Activated naive CD4-positive, alpha-beta T cell treated with Interleukin-2 at 50 U/mL for 16 hours (primary cell): ENCODE measurements at regions not wholly inside any gene's neighbourhood (a gene's known extent, or its start where the extent isn't known, plus 50 kb on each side); places are given as distances from the start of the nearest gene placed in this dataset.
"Not testable (repeated sequence)": the region's sequence is repeated elsewhere in the genome, so short reads cannot be mapped to it uniquely, and the experiment has no call there.

Source experiments
- DNase-seq: peaks from one replicate; pipeline ENCODE4 v3.0.0-alpha.2; 2020

- DNase-seq: no peak
These were observed 407.1 kb downstream of the MDFIC start for GRCh38 chr7:115329006-115329405.

GRCh38 chr7:115328018-115328417, 406.1 kb downstream of the MDFIC start:
- DNase-seq: no peak

- no peak for DNase-seq
These were observed 405.4 kb downstream of the MDFIC start for GRCh38 chr7:115327326-115327725.

- no peak for DNase-seq
These were observed 397.6 kb downstream of the MDFIC start for GRCh38 chr7:115319541-115319940.

GRCh38 chr7:115310316-115310715, 388.4 kb downstream of the MDFIC start:
- not testable (repeated sequence) for DNase-seq

- DNase-seq: no peak
These were observed 384.7 kb downstream of the MDFIC start for GRCh38 chr7:115306586-115306985.

- DNase-seq: no peak
These were observed 378.5 kb downstream of the MDFIC start for GRCh38 chr7:115300231-115300870.

- DNase-seq: no peak
These were observed 377.6 kb downstream of the MDFIC start for GRCh38 chr7:115299397-115300037.

GRCh38 chr7:115297656-115298055, 375.8 kb downstream of the MDFIC start:
- DNase-seq: no peak

GRCh38 chr7:115293628-115294240, 371.8 kb downstream of the MDFIC start:
- no peak for DNase-seq

- DNase-seq: no peak
These were observed 370.5 kb downstream of the MDFIC start for GRCh38 chr7:115292381-115292780.

- DNase-seq: no peak
These were observed 368.1 kb downstream of the MDFIC start for GRCh38 chr7:115289971-115290370.

GRCh38 chr7:115276791-115277190, 354.9 kb downstream of the MDFIC start:
- no peak for DNase-seq

GRCh38 chr7:115273855-115274254, 352.0 kb downstream of the MDFIC start:
- DNase-seq: not testable (repeated sequence)

GRCh38 chr7:115273139-115273772, 351.4 kb downstream of the MDFIC start:
- DNase-seq: no peak

GRCh38 chr7:115271332-115272235, 349.7 kb downstream of the MDFIC start:
- DNase-seq: no peak

- DNase-seq: no peak
These were observed 347.6 kb downstream of the MDFIC start for GRCh38 chr7:115269486-115269885.

GRCh38 chr7:115267503-115267902, 345.6 kb downstream of the MDFIC start:
- no peak for DNase-seq

- no peak for DNase-seq
These were observed 338.5 kb downstream of the MDFIC start for GRCh38 chr7:115260381-115260780.

- DNase-seq: no peak
These were observed 330.6 kb downstream of the MDFIC start for GRCh38 chr7:115252461-115252860.

- no peak for DNase-seq
These were observed 327.2 kb downstream of the MDFIC start for GRCh38 chr7:115249080-115249479.

GRCh38 chr7:115241151-115241550, 319.3 kb downstream of the MDFIC start:
- no peak for DNase-seq

GRCh38 chr7:115240242-115240641, 318.3 kb downstream of the MDFIC start:
- no peak for DNase-seq
